GM12874 (cell line): ENCODE measurements at regions not wholly inside any gene's neighbourhood (a gene's known extent, or its start where the extent isn't known, plus 50 kb on each side); places are given as distances from the start of the nearest gene placed in this dataset.

Experiments
- TF ChIP-seq, protein P1 (sequence below): IDR thresholded peaks from 2 replicates; pipeline ENCODE4 v1.5.1; 2011; ENCODE audit warnings: low read depth, mild to moderate bottlenecking, control low read depth, low read length, moderate library complexity; ENCODE audit not compliant: insufficient read depth

DNA sequence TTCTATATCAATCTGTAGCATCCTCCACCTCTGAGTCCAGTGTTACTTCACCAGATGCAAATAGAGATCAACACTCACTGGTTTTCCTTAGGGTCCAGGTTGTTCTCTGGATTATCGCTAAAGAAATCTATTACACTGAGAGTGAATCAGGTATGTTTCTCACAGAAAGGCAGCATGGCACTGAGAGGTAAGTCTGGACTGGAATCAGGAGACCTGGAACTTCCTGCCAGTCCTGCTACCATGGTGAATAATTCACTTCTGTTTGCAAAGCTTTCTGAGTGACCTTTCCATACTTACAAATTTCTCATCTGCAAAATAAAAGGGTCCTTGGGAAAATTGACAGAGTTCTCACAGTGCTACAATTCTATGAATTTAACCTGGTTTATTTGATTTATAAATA, 1583.3 kb downstream of the MRPL39 start:
- TF ChIP-seq, protein P1, sequence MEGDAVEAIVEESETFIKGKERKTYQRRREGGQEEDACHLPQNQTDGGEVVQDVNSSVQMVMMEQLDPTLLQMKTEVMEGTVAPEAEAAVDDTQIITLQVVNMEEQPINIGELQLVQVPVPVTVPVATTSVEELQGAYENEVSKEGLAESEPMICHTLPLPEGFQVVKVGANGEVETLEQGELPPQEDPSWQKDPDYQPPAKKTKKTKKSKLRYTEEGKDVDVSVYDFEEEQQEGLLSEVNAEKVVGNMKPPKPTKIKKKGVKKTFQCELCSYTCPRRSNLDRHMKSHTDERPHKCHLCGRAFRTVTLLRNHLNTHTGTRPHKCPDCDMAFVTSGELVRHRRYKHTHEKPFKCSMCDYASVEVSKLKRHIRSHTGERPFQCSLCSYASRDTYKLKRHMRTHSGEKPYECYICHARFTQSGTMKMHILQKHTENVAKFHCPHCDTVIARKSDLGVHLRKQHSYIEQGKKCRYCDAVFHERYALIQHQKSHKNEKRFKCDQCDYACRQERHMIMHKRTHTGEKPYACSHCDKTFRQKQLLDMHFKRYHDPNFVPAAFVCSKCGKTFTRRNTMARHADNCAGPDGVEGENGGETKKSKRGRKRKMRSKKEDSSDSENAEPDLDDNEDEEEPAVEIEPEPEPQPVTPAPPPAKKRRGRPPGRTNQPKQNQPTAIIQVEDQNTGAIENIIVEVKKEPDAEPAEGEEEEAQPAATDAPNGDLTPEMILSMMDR = no peak

DNA sequence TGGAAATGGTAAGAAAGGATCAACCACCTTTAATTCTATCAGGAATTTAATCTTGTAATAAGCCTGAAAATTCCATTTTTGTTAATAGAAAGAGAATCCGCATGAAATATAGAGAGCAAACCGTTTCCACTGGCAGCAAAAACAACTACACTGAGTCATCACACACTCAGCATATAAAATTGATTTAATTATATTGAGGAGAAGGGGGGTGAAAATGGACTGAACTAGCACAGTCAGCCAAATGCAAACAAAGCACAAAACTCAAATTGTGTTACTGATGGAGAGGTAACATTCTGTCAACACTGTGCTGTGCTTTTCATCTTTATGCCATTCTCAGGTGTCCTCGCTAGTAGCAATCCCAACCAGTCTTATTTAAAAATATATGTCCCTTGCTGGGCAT, 1583.9 kb downstream of the MRPL39 start:
- TF ChIP-seq, protein P1 = no peak

DNA sequence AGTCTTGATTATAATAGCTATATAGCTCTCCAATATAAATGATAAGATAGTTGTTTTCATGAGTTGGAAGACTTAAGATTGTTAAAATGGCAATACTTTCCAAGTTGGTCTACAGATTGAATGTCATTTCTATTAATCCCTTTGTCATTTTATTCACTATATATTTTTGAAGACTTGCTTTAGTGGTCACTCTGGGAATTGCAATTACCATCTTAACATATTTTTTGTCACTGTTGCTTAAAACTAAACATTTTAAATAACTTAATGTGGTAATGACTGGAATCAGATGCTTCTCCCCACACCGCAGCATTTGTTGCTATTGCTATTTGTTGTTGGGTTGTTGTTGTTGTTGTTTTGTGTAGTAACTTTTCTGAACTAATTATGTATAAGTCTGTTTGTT, 1592.9 kb downstream of the MRPL39 start:
- TF ChIP-seq, protein P1 = no peak

DNA sequence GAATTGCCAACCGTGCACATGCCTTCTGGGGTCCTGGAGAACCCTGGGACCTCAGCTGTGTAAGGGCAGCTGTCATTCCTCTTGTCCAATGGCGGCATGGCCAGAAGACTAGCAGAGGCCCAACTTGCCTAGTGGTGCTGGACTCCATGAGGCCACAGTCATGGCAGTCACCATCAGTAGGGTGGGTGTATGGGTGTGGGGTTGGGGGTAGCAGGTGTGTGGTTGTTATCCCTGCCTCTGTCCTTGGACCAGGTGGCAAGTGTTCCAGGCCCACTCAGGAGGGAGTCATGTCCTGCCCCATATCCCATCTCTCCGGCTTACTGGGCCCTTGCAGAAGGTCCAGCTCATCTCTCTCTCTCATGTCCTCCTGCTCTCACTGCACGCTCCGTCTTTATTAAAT, 1596.2 kb downstream of the MRPL39 start:
- TF ChIP-seq, protein P1 = no peak

DNA sequence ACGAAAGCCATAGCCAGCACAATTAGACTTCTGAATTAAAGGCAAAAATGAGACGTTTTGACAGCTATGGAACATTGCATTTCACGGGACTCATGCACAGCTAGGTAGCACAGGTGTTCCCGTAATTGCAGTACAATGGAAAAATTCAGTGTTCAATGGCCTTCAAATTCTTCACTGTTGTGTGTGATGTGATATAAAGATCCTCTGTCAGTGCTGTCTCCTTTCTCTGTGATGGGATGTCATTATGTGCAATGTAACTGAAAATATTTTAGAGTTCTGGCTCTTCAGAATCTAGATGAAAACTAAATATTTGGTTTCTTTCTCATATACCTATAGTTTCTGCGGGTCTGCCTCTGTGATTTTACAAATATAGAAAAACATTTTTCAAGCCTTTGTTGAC, 1599.7 kb downstream of the MRPL39 start:
- TF ChIP-seq, protein P1 = no peak

DNA sequence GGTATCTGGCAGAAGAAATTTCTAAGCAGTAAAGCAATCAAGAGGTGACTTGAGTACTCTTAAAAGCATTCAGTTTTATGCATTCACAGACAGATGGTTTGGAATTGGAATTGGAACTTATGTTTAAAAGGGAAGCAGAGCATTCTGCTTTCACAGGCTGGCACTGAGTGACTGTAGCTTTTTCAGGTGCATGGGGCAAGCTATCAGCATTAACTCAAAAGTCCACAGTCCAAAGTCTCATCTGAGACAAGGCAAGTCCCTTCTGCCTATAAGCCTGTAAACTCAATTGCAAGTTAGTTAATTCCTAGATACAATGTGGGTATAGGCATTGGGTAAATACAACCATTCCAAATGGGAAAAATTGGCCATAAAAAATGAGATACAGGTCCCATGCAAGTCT, 1620.3 kb downstream of the MRPL39 start:
- TF ChIP-seq, protein P1 = no peak

DNA sequence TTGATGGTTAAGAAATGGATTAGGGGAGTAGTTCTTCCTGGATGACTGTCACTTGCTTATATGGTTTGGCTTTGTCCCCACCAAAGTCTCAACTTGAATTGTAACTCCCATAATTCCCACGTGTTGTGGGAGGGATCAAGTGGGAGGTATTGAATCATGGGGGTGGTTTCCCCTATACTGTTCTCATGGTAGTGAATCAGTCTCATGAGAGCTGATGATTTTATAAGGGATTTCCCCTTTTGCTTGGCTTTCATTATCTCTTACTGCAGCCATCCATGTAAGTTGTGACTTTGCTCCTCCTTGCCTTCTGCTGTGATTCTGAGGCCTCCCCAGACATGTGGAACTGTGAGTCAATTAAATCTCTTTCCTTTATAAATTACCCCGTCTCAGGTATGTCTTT, 1621.1 kb downstream of the MRPL39 start:
- TF ChIP-seq, protein P1 = no peak

DNA sequence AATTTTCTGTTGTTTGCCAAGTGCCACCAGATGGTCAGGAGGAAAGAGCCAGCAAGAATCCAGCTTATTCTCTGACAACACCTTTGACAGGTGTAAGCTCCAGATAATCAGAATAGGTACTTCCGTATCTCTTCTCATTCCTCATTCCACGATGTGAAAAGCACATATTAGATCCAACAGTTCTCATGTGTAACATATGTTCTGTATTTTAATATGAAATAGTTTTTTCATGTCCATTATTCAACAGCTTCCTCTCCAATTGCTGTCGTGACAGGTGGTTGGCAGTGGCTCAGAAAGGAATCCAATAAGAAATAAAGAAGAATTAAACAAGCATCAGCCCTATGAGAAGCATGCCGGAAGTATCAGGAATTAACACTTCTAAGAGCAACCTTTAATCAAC, 1624.7 kb downstream of the MRPL39 start:
- TF ChIP-seq, protein P1 = no peak
